Stomach (tissue), 8 donors: ENCODE measurements at regions not wholly inside any gene's neighbourhood (a gene's known extent, or its start where the extent isn't known, plus 50 kb on each side); places are given as distances from the start of the nearest gene placed in this dataset.
A peak's percentile ranks its signal among the peaks of the same experiment; 100 is the strongest.

Source experiments
- DNase-seq, 2 donors: peaks; one replicate each; pipeline versions ENCODE4 v3.0.0 to v3.0.0-alpha.2; 2013 to 2019
- H3K27ac ChIP-seq, 5 donors: fragments of 200-600 bp in 4 of 5; sonication (generic) in 4 of 5; one replicate each; pipeline ENCODE4 v1.5.1; 2013 to 2019; ENCODE audit warnings: mild to moderate bottlenecking in 1 of 5, moderate library complexity in 1 of 5
- H3K27me3 ChIP-seq, 3 donors: fragments of 200-600 bp; sonication (generic); one replicate each; pipeline ENCODE4 v1.5.1; 2017 to 2019; ENCODE audit warnings: mixed run types in 1 of 3
- H3K36me3 ChIP-seq, 4 donors: fragments of 200-600 bp; sonication (generic); 1 replicate in 3 of 4; 2 replicates in 1 of 4; pipeline ENCODE4 v1.5.1; 2016 to 2019
- H3K4me1 ChIP-seq, 4 donors: fragments of 200-600 bp; sonication (generic); one replicate each; pipeline ENCODE4 v1.5.1; 2016 to 2019
- H3K4me3 ChIP-seq, 4 donors: fragments of 200-600 bp; sonication (generic) in 3 of 4; one replicate each; pipeline ENCODE4 v1.5.1; 2016 to 2019; ENCODE audit warnings: mild to moderate bottlenecking in 1 of 4
- H3K9me3 ChIP-seq, 4 donors: fragments of 200-600 bp; sonication (generic); one replicate each; pipeline ENCODE4 v1.5.1; 2016 to 2019
- CTCF ChIP-seq, 7 experiments: fragments of 450-650 bp in 4 of 7; fragments of 200-600 bp in 3 of 7; sonication (generic) in 3 of 7; IDR thresholded peaks; one replicate each; pipeline ENCODE4 v1.5.1; 2016 to 2019; ENCODE audit warnings: antibody characterized with exemption in 7 of 7, control low read depth in 2 of 7, mild to moderate bottlenecking in 1 of 7
- EP300 ChIP-seq: sonication (generic); formaldehyde crosslinking; IDR thresholded peaks from one replicate; pipeline ENCODE4 v1.6.1; 2017; ENCODE audit warnings: antibody characterized with exemption
- POLR2A ChIP-seq, 4 donors: fragments of 450-650 bp; IDR thresholded peaks; one replicate each; pipeline ENCODE4 v1.6.1; 2016; ENCODE audit warnings: antibody characterized with exemption in 4 of 4, control low read depth in 2 of 4, mild to moderate bottlenecking in 1 of 4, moderate library complexity in 1 of 4
- POLR2AphosphoS5 ChIP-seq, 3 donors: sonication (generic); formaldehyde crosslinking; IDR thresholded peaks; one replicate each; pipeline ENCODE4 v1.6.1; 2016; ENCODE audit warnings: antibody characterized with exemption in 3 of 3
- WGBS, 5 donors: extraction: QIAGEN DNeasy Blood & Tissue Kit in 3 of 5; methylation state at CpG; one replicate each; pipeline versions ENCODE4 v1.1.5 to v1.1.7; 2013 to 2018; 5-methylcytosine and 5-hydroxymethylcytosine counted together
- intact Hi-C: fragments of 100-400 bp; cut with DNase I; formaldehyde crosslinking; loops from one replicate; pipeline ENCODE4 v1.15.1; 2023; ENCODE audit warnings: low total_unique reads
- donor health status: healthy with polysubstance abuse.
- donor health status: Bipolar disorder and iron deficiency.
- donor health status: healthy.

- WGBS, 5 donors = 69 to 86% (median 83%) methylated on average over 6 of the region's 6 CpGs
- peak in 1 of 2 donors; percentile 79 for DNase-seq
- H3K4me1 ChIP-seq = peaks cover 0 to 22% (median 3%) of the 10 kb centered on the region in 4 donors
- H3K4me3 ChIP-seq = no peak overlapping the region
- H3K9me3 ChIP-seq = peaks cover 0 to 29% (median 15%) of the 10 kb centered on the region in 4 donors
- H3K27me3 ChIP-seq = no peaks in the 10 kb centered on the region
- H3K36me3 ChIP-seq = no peaks in the 10 kb centered on the region
- TF ChIP-seq EP300 (no peak), POLR2AphosphoS5 (IDR thresholded peaks at IDR 0.05) (peak in 2 of 3 donors; percentile 39 to 44)
- H3K27ac ChIP-seq = peak overlapping the region in 1 of 5 donors; percentile 56
- intact Hi-C loops = no loop called here
These were observed 70.3 kb upstream of the SH3PXD2B start for GRCh38 chr5:172524573-172525021.

GRCh38 chr5:172523146-172523745, 68.9 kb upstream of the SH3PXD2B start:
- H3K9me3 ChIP-seq = peaks cover 0 to 30% (median 18%) of the 10 kb centered on the region in 4 donors
- no peaks in the 10 kb centered on the region for H3K36me3 ChIP-seq
- WGBS, 5 donors = 84 to 91% (median 88%) methylated on average over 6 of the region's 6 CpGs
- H3K27me3 ChIP-seq = no peaks in the 10 kb centered on the region
- TF ChIP-seq CTCF (IDR thresholded peaks at IDR 0.05) (no peak), POLR2AphosphoS5 (IDR thresholded peaks at IDR 0.05) (no peak)
- H3K27ac ChIP-seq = no peak overlapping the region
- intact Hi-C loops = no loop called here
- H3K4me3 ChIP-seq = no peak overlapping the region
- DNase-seq = no peak
- peaks cover 0 to 22% (median 3%) of the 10 kb centered on the region in 4 donors for H3K4me1 ChIP-seq

- TF ChIP-seq POLR2AphosphoS5 (IDR thresholded peaks at IDR 0.05) = no peak
- TF ChIP-seq CTCF (IDR thresholded peaks at IDR 0.05) = no peak
- TF ChIP-seq EP300 = no peak
- TF ChIP-seq POLR2A (IDR thresholded peaks at IDR 0.05) = no peak
- 78 to 86% (median 81%) methylated on average over 3 of the region's 3 CpGs for WGBS, 5 donors
- Histone ChIP-seq H3K4me1 (peaks cover 0 to 22% (median 3%) of the 10 kb centered on the region in 4 donors), H3K27ac (no peak overlapping the region), H3K36me3 (no peaks in the 10 kb centered on the region), H3K27me3 (no peaks in the 10 kb centered on the region), H3K9me3 (peaks cover 0 to 30% (median 18%) of the 10 kb centered on the region in 4 donors), H3K4me3 (no peak overlapping the region)
- no peak for DNase-seq
- intact Hi-C loops = no loop called here
These were observed 67.1 kb upstream of the SH3PXD2B start for GRCh38 chr5:172521338-172521932.

GRCh38 chr5:172511952-172512351, 57.6 kb upstream of the SH3PXD2B start:
- Histone ChIP-seq H3K27ac (no peak overlapping the region), H3K4me3 (no peak overlapping the region), H3K36me3 (no peaks in the 10 kb centered on the region), H3K4me1 (no peaks in the 10 kb centered on the region), H3K9me3 (peaks cover 0 to 14% (median 5%) of the 10 kb centered on the region in 4 donors), H3K27me3 (no peaks in the 10 kb centered on the region)
- intact Hi-C loops = no loop called here
- TF ChIP-seq EP300 (no peak), CTCF (IDR thresholded peaks at IDR 0.05) (no peak), POLR2AphosphoS5 (IDR thresholded peaks at IDR 0.05) (no peak), POLR2A (IDR thresholded peaks at IDR 0.05) (no peak)
- DNase-seq = no peak

GRCh38 chr5:172509405-172509781, 55.1 kb upstream of the SH3PXD2B start:
- intact Hi-C loops = no loop called here
- TF ChIP-seq CTCF (IDR thresholded peaks at IDR 0.05) (no peak), POLR2A (IDR thresholded peaks at IDR 0.05) (no peak), EP300 (no peak), POLR2AphosphoS5 (IDR thresholded peaks at IDR 0.05) (no peak)
- Histone ChIP-seq H3K4me1 (peaks cover 0 to 5% (median 1%) of the 10 kb centered on the region in 4 donors), H3K36me3 (no peaks in the 10 kb centered on the region), H3K27me3 (no peaks in the 10 kb centered on the region), H3K9me3 (peaks cover 0 to 14% (median 5%) of the 10 kb centered on the region in 4 donors), H3K27ac (peak overlapping the region in 1 of 5 donors; percentile 35), H3K4me3 (no peak overlapping the region)
- DNase-seq = peak in 1 of 2 donors; percentile 53
- WGBS, 5 donors = 35 to 59% (median 56%) methylated on average over 8 of the region's 8 CpGs
